Astrocyte (in vitro differentiated cells and primary cell): ENCODE measurements at regions not wholly inside any gene's neighbourhood (a gene's known extent, or its start where the extent isn't known, plus 50 kb on each side); places are given as distances from the start of the nearest gene placed in this dataset.

ENCODE experiments used
- DNase-seq: peaks from one replicate; pipeline ENCODE4 v3.0.0-alpha.2; 2010; ENCODE audit warnings: low read depth
- FAIRE-seq: peaks from 2 replicates; lab custom pipeline; 2011; peaks lifted over from hg19 to GRCh38; lab: Jason Lieb, UNC
- H2AFZ ChIP-seq: 2 replicates; pipeline ENCODE4 v1.6.0; 2012; ENCODE audit warnings: low read depth, low read length, inconsistent platforms
- H3K27ac ChIP-seq: 2 replicates; pipeline ENCODE4 v1.5.1; 2011; ENCODE audit warnings: low read depth, low read length, inconsistent platforms
- H3K27me3 ChIP-seq: 2 replicates; pipeline ENCODE4 v1.6.0; 2011; ENCODE audit warnings: low read length, inconsistent platforms; ENCODE audit not compliant: insufficient read depth
- H3K36me3 ChIP-seq: 2 replicates; pipeline ENCODE4 v1.5.1; 2011; ENCODE audit warnings: low read length, inconsistent platforms; ENCODE audit not compliant: insufficient read depth
- H3K4me1 ChIP-seq: 2 replicates; pipeline ENCODE4 v1.5.1; 2011; ENCODE audit warnings: low read length, inconsistent platforms; ENCODE audit not compliant: insufficient read depth
- H3K4me2 ChIP-seq: 2 replicates; pipeline ENCODE4 v1.6.0; 2012; ENCODE audit warnings: low read length, inconsistent platforms
- H3K4me3 ChIP-seq: 2 replicates; pipeline ENCODE4 v1.5.1; 2011; ENCODE audit warnings: low read depth, mild to moderate bottlenecking, low read length, inconsistent platforms; ENCODE audit not compliant: insufficient read depth
- H3K79me2 ChIP-seq: 2 replicates; pipeline ENCODE4 v1.6.0; 2012; ENCODE audit warnings: mild to moderate bottlenecking, low read length, inconsistent platforms; ENCODE audit not compliant: insufficient read depth
- H3K9ac ChIP-seq: 2 replicates; pipeline ENCODE4 v1.6.0; 2012; ENCODE audit warnings: mild to moderate bottlenecking, low read length, inconsistent platforms
- H3K9me3 ChIP-seq: 2 replicates; pipeline ENCODE4 v1.5.1; 2012; ENCODE audit warnings: low read depth, mild to moderate bottlenecking, low read length, inconsistent platforms; ENCODE audit not compliant: insufficient read depth
- H4K20me1 ChIP-seq: 2 replicates; pipeline ENCODE4 v1.6.0; 2012; ENCODE audit warnings: low read length, inconsistent platforms; ENCODE audit not compliant: insufficient read depth
- H3K27ac Mint-ChIP-seq: one replicate; pipeline ENCODE4 v1.8.0; 2021; ENCODE audit warnings: mild to moderate bottlenecking, mixed read lengths; ENCODE audit not compliant: unreplicated experiment
- H3K27me3 Mint-ChIP-seq: one replicate; pipeline ENCODE4 v1.8.0; 2021; ENCODE audit warnings: low read depth, mixed read lengths; ENCODE audit not compliant: unreplicated experiment
- H3K36me3 Mint-ChIP-seq: one replicate; pipeline ENCODE4 v1.8.0; 2021; ENCODE audit warnings: low read depth, mixed read lengths; ENCODE audit not compliant: unreplicated experiment
- H3K4me1 Mint-ChIP-seq: one replicate; pipeline ENCODE4 v1.8.0; 2021; ENCODE audit warnings: low read depth, mixed read lengths; ENCODE audit not compliant: unreplicated experiment
- H3K4me3 Mint-ChIP-seq: one replicate; pipeline ENCODE4 v1.8.0; 2021; ENCODE audit warnings: mild to moderate bottlenecking, moderate library complexity, mixed read lengths; ENCODE audit not compliant: unreplicated experiment
- H3K9me3 Mint-ChIP-seq: one replicate; pipeline ENCODE4 v1.8.0; 2021; ENCODE audit warnings: mild to moderate bottlenecking, mixed read lengths; ENCODE audit not compliant: unreplicated experiment
- EZH2 ChIP-seq: IDR thresholded peaks from 2 replicates; pipeline ENCODE4 v1.6.1; 2012; ENCODE audit warnings: mild to moderate bottlenecking, low read length, inconsistent platforms; ENCODE audit not compliant: insufficient read depth
- TF ChIP-seq, protein P1 (sequence below): IDR thresholded peaks from 2 replicates; pipeline ENCODE4 v1.5.1; 2011; ENCODE audit warnings: low read depth, mild to moderate bottlenecking, inconsistent platforms, low read length, moderate library complexity; ENCODE audit not compliant: insufficient read depth

DNA sequence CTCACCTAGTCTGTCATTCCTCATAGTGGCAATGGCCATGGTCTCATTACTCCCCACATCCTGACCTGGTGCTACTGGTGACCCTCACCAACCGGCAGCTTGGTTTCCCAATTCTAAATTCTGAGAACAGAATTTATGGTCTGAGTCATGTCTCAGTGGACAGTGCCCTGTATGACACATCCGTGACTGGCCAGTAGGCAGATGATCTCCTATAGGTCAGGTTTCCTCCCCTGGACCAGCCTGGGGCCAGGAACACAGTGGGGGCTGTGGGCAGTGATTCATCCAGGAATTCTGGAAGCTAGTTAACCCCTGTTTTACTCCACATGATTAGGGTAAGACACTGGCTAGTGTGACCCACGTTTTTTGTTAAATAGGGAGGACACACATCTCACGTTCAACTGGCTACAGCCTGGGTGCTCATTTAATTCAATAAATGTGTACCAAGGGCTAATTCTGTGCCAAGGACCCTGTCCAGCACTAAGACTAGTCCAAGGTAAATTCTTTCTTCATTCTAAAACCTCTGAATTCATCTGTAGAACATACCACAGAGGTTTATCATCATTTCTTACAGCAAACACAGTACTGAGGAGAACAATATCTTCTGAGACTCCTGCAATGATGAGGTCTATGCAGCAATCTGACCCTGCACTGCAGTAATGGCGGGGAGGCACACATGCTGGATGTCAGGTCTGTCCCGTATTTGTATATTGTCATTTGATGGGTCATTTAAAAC, 249.6 kb upstream of the TBX3 start:
- Histone ChIP-seq H3K4me3 (no peak overlapping the region), H3K27me3 (no peaks in the 10 kb centered on the region), H3K4me2 (peak overlapping the region; percentile 64), H3K79me2 (no peaks in the 10 kb centered on the region), H3K9me3 (no peaks in the 10 kb centered on the region), H3K27ac (peak overlapping the region; percentile 65), H3K9ac (no peak overlapping the region), H2AFZ (no peak overlapping the region), H4K20me1 (no peaks in the 10 kb centered on the region), H3K36me3 (no peaks in the 10 kb centered on the region), H3K4me1 (peaks cover 19% of the 10 kb centered on the region)
- peaks cover 23% of the 10 kb centered on the region for H3K4me1 Mint-ChIP-seq
- peaks cover 2% of the 10 kb centered on the region for H3K36me3 Mint-ChIP-seq
- peak overlapping the region; percentile 59 for H3K27ac Mint-ChIP-seq
- H3K4me3 Mint-ChIP-seq: no peak overlapping the region
- DNase-seq: peak; percentile 88
- peaks cover 8% of the 10 kb centered on the region for H3K9me3 Mint-ChIP-seq
- no peak for TF ChIP-seq EZH2
- TF ChIP-seq, protein P1, sequence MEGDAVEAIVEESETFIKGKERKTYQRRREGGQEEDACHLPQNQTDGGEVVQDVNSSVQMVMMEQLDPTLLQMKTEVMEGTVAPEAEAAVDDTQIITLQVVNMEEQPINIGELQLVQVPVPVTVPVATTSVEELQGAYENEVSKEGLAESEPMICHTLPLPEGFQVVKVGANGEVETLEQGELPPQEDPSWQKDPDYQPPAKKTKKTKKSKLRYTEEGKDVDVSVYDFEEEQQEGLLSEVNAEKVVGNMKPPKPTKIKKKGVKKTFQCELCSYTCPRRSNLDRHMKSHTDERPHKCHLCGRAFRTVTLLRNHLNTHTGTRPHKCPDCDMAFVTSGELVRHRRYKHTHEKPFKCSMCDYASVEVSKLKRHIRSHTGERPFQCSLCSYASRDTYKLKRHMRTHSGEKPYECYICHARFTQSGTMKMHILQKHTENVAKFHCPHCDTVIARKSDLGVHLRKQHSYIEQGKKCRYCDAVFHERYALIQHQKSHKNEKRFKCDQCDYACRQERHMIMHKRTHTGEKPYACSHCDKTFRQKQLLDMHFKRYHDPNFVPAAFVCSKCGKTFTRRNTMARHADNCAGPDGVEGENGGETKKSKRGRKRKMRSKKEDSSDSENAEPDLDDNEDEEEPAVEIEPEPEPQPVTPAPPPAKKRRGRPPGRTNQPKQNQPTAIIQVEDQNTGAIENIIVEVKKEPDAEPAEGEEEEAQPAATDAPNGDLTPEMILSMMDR: no peak
- no peaks in the 10 kb centered on the region for H3K27me3 Mint-ChIP-seq
- peak; percentile 80 for FAIRE-seq

DNA sequence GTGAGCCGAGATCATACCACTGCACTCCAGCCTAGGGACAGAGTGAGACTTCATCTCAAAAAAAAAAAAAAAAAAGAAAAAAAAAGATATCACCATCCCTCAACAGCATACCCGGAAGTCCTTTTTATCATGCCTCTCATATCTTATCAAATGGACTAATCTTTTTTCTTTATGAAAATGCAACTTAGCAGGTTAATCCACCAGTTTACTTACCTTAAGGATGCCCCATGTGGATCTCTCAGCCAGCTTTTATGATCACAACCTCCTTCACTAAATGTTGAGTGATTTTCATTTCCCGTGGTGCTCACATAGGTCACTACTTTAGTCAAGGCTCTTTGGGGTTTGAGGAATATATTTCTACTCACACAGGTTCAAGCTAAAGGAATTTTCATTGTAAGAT, 248.8 kb upstream of the TBX3 start:
- H3K27ac ChIP-seq: no peak overlapping the region
- no peaks in the 10 kb centered on the region for H3K79me2 ChIP-seq
- H3K4me2 ChIP-seq: no peak overlapping the region
- H3K4me3 ChIP-seq: no peak overlapping the region
- Mint-ChIP-seq H3K27ac (no peak overlapping the region), H3K9me3 (peaks cover 8% of the 10 kb centered on the region), H3K4me3 (no peak overlapping the region), H3K4me1 (peaks cover 23% of the 10 kb centered on the region), H3K36me3 (peaks cover 2% of the 10 kb centered on the region), H3K27me3 (no peaks in the 10 kb centered on the region)
- TF ChIP-seq EZH2: no peak
- TF ChIP-seq, protein P1: no peak
- H3K9ac ChIP-seq: no peak overlapping the region
- FAIRE-seq (no peak), DNase-seq (no peak)
- H2AFZ ChIP-seq: no peak overlapping the region
- H3K27me3 ChIP-seq: no peaks in the 10 kb centered on the region
- peaks cover 19% of the 10 kb centered on the region for H3K4me1 ChIP-seq
- no peaks in the 10 kb centered on the region for H3K9me3 ChIP-seq
- H3K36me3 ChIP-seq: no peaks in the 10 kb centered on the region
- H4K20me1 ChIP-seq: no peaks in the 10 kb centered on the region

DNA sequence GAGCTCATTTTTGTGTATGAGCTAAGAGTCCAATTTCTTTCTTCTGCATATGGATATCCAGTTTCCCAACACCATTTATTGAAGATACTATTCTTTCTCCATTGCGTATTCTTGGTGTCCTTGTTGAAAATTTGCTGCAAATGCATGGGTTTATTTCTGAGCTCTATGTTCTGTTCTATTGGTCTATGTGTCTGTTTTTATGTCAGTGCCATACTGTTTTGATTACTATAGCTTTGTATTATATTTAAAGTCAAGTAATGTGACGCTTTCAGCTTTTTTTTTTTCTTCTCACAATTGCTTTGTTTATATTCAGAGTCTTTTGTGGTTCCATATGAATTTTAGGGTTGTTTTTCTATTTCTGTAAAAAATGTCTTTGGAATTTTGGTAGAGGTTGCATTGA, 247.1 kb upstream of the TBX3 start:
- no peak for TF ChIP-seq EZH2
- TF ChIP-seq, protein P1: no peak
- H3K9me3 ChIP-seq: no peaks in the 10 kb centered on the region
- no peaks in the 10 kb centered on the region for H3K79me2 ChIP-seq
- no peak overlapping the region for H3K27ac ChIP-seq
- peaks cover 8% of the 10 kb centered on the region for H3K9me3 Mint-ChIP-seq
- no peak overlapping the region for H3K27ac Mint-ChIP-seq
- DNase-seq: no peak
- no peak overlapping the region for H3K9ac ChIP-seq
- peaks cover 2% of the 10 kb centered on the region for H3K36me3 Mint-ChIP-seq
- no peak overlapping the region for H3K4me3 ChIP-seq
- H3K4me1 Mint-ChIP-seq: peaks cover 14% of the 10 kb centered on the region
- no peaks in the 10 kb centered on the region for H3K27me3 ChIP-seq
- H3K27me3 Mint-ChIP-seq: no peaks in the 10 kb centered on the region
- H2AFZ ChIP-seq: no peak overlapping the region
- no peak overlapping the region for H3K4me2 ChIP-seq
- H3K4me3 Mint-ChIP-seq: no peak overlapping the region
- no peak for FAIRE-seq
- H3K4me1 ChIP-seq: peaks cover 16% of the 10 kb centered on the region
- no peaks in the 10 kb centered on the region for H4K20me1 ChIP-seq
- no peaks in the 10 kb centered on the region for H3K36me3 ChIP-seq
